ENCODE measurements at regions not wholly inside any gene's neighbourhood (a gene's known extent, or its start where the extent isn't known, plus 50 kb on each side); places are given as distances from the start of the nearest gene placed in this dataset.

- TF ChIP-seq EP300 (IDR thresholded peaks at IDR 0.05; ENCODE audit: borderline replicate concordance in 1 of 2, low read depth in 1 of 2, low read length in 1 of 2) (no peak), CTCF (IDR thresholded peaks at IDR 0.05) (no peak), RAD21 (IDR thresholded peaks at IDR 0.05; ENCODE audit: low read length) (no peak), GATA2 (CRISPR knock-in tag; IDR thresholded peaks at IDR 0.05) (no peak), TAF1 (IDR thresholded peaks at IDR 0.05; ENCODE audit: borderline replicate concordance, low read depth, low read length) (no peak), EZH2phosphoT487 (IDR thresholded peaks at IDR 0.05; ENCODE audit: borderline replicate concordance, low read depth) (no peak), JUND (IDR thresholded peaks at IDR 0.05) (no peak), RCOR1 (IDR thresholded peaks at IDR 0.05; ENCODE audit: low read length) (no peak), RXRA (IDR thresholded peaks at IDR 0.05; ENCODE audit: borderline replicate concordance, low read depth) (no peak), TCF12 (IDR thresholded peaks at IDR 0.05) (no peak)
These were observed 57.1 kb upstream of the FAM20C start for GRCh38 chr7:135257-135653.
